Heart left ventricle (tissue), 16 donors: ENCODE measurements at regions not wholly inside any gene's neighbourhood (a gene's known extent, or its start where the extent isn't known, plus 50 kb on each side); places are given as distances from the start of the nearest gene placed in this dataset.

Experiments used
- ATAC-seq, 4 donors: fragments of 200-7000 bp; cut with Tn5 transposase; one replicate each; pipeline ENCODE4 v1.9.1; 2020 to 2022; ENCODE audit warnings: moderate library complexity in 4 of 4, mild to moderate bottlenecking in 3 of 4, moderate number of reproducible peaks in 1 of 4
- DNase-seq, 5 donors: peaks; one replicate each; pipeline ENCODE4 v3.0.0-alpha.2; 2020
- H3K27ac ChIP-seq, 12 donors: fragments of 200-600 bp; sonication (generic) in 4 of 12; one replicate each; pipeline versions ENCODE4 v1.5.0 to v1.8.0; 2016 to 2022; ENCODE audit warnings: mild to moderate bottlenecking in 2 of 12
- H3K27me3 ChIP-seq, 9 donors: fragments of 200-600 bp; sonication (generic) in 2 of 9; one replicate each; pipeline versions ENCODE4 v1.5.1 to v1.8.0; 2016 to 2022; ENCODE audit warnings: mild to moderate bottlenecking in 3 of 9
- H3K36me3 ChIP-seq, 9 donors: fragments of 200-600 bp; sonication (generic) in 2 of 9; one replicate each; pipeline versions ENCODE4 v1.5.0 to v1.8.0; 2018 to 2022; ENCODE audit warnings: mild to moderate bottlenecking in 2 of 9
- H3K4me1 ChIP-seq, 12 donors: fragments of 200-600 bp; sonication (generic) in 4 of 12; one replicate each; pipeline versions ENCODE4 v1.5.0 to v1.8.0; 2016 to 2022; ENCODE audit warnings: mild to moderate bottlenecking in 3 of 12
- H3K4me3 ChIP-seq, 12 donors: fragments of 200-600 bp; sonication (generic) in 4 of 12; one replicate each; pipeline versions ENCODE4 v1.5.0 to v1.8.0; 2017 to 2022; ENCODE audit warnings: mild to moderate bottlenecking in 9 of 12, moderate library complexity in 4 of 12
- H3K9me3 ChIP-seq, 12 donors: fragments of 200-600 bp; sonication (generic) in 4 of 12; one replicate each; pipeline versions ENCODE4 v1.5.0 to v1.8.0; 2016 to 2022; ENCODE audit warnings: mild to moderate bottlenecking in 1 of 12
- POLR2A ChIP-seq, 2 donors: fragments of 450-650 bp; IDR thresholded peaks; one replicate each; pipeline ENCODE4 v1.6.1; 2017; ENCODE audit warnings: antibody characterized with exemption in 2 of 2, mild to moderate bottlenecking in 2 of 2, moderate library complexity in 2 of 2
- WGBS, 4 donors: extraction: QIAGEN DNeasy Blood & Tissue Kit in 2 of 4; methylation state at CpG; one replicate each; pipeline versions ENCODE4 v1.1.5 to v1.1.7; 2013 to 2018; 5-methylcytosine and 5-hydroxymethylcytosine counted together
- intact Hi-C, 10 donors: fragments of 100-400 bp; cut with DNase I; formaldehyde crosslinking; loops; one replicate each; pipeline versions ENCODE4 v1.11.1 to v1.14.2; 2022
- TF ChIP-seq, protein P1 (sequence below), 12 donors: fragments of 200-600 bp; sonication (generic) in 4 of 12; IDR thresholded peaks; one replicate each; pipeline versions ENCODE4 v1.5.0 to v1.8.0; 2018 to 2022; ENCODE audit warnings: antibody characterized with exemption in 12 of 12, mild to moderate bottlenecking in 5 of 12
- donor health status: ischemic (EF 13 %, LVEDD 7.1; RV severe dilation, severe dysfunction).
- donor health status: healthy with polysubstance abuse.
- donor health status: DM: no; HTN: yes; CAD: no.
- donor health status: DM: no; HTN: no; CAD: no.
- donor health status: ischemic (EF 25% LVEDD 6.9; RV normal size, moderate dysfunction).
- donor health status: ischemic (EF 25% LVEDD 5.7; RV mildly dilated, moderate dysfunction).
- donor health status: healthy.
- donor health status: DM: yes; HTN: yes; CAD: no.
- donor health status: ischemic (EF 35%, LVEDD 5.7; RV mildly dilated, moderate dysfunction).
- donor health status: nonischemic (EF 11% LVEDD 7.7; RV severe dilation, severe dysfunction).
- donor health status: DM: yes; HTN: yes; CAD: no.
- donor health status: PGD.
- donor health status: ischemic (EF 29% LVEDD 5.4; RV normal size, mild dysfunction).
- donor health status: nonischemic (EF 23%, LVEDD 6.1; RV moderate dilation, normal function).

DNA sequence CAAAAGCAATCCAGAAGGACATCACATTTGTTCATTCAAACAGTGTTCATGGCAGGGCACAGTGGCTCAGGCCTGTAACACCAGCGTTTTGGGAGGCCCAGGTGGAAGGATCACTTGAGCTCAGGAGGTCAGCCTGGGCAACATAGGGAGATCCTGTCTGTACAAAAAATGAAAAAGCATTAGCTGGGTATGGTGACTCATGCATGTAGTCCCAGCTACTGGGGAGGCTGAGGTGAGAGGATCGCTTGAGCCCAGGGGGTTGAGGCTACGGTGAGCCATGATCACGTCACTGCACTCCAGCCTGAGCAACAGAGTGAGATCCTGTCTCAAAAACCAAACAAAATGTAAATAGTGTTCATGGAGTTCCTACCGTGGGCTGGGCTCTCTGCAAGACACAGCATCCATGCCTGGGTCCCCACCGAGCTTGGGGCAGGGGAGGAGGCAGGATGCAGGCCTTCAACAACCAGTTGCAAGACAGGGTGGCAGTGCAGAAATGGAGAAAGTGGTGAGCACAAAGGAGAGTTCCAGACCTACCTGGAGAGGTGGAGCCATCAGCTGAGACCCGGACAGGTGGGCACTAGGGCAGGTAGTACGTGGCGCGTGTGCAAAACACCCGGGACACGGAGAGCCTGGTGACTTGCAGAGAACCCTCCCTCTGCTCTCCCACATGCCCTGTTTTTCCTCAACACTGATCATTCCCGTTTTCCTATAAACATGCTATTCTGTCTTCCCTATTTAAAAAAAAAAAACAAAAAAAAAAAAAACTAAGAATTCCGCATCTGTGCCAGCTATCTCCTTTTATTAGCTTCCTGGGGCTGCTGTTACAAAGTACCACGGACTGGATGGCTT lies 138.9 kb downstream of the TOMM20 start:
- H3K36me3 ChIP-seq, result no peaks in the 10 kb centered on the region
- no peaks in the 10 kb centered on the region for H3K27me3 ChIP-seq
- intact Hi-C loops, result loop anchor here in 9 of 10 donors (5.0 to 10.0 kb wide), 10 partner anchors 55 to 495 kb away; partner anchors contain the start of gene IRF2BP2 (in 3 of the 9)
- no peaks in the 10 kb centered on the region for H3K9me3 ChIP-seq
- DNase-seq (no peak), ATAC-seq (no peak)
- no peak for TF ChIP-seq POLR2A (IDR thresholded peaks at IDR 0.05)
- TF ChIP-seq, protein P1, sequence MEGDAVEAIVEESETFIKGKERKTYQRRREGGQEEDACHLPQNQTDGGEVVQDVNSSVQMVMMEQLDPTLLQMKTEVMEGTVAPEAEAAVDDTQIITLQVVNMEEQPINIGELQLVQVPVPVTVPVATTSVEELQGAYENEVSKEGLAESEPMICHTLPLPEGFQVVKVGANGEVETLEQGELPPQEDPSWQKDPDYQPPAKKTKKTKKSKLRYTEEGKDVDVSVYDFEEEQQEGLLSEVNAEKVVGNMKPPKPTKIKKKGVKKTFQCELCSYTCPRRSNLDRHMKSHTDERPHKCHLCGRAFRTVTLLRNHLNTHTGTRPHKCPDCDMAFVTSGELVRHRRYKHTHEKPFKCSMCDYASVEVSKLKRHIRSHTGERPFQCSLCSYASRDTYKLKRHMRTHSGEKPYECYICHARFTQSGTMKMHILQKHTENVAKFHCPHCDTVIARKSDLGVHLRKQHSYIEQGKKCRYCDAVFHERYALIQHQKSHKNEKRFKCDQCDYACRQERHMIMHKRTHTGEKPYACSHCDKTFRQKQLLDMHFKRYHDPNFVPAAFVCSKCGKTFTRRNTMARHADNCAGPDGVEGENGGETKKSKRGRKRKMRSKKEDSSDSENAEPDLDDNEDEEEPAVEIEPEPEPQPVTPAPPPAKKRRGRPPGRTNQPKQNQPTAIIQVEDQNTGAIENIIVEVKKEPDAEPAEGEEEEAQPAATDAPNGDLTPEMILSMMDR (IDR thresholded peaks at IDR 0.05), result no peak
- peaks cover 15 to 46% (median 31%) of the 10 kb centered on the region in 12 donors for H3K4me1 ChIP-seq
- no peak overlapping the region for H3K4me3 ChIP-seq
- peak overlapping the region in 3 of 12 donors; percentile 11 to 92 (median 17) for H3K27ac ChIP-seq
- 94 to 97% (median 94%) methylated on average over 15 of the region's 15 CpGs for WGBS, 4 donors

DNA sequence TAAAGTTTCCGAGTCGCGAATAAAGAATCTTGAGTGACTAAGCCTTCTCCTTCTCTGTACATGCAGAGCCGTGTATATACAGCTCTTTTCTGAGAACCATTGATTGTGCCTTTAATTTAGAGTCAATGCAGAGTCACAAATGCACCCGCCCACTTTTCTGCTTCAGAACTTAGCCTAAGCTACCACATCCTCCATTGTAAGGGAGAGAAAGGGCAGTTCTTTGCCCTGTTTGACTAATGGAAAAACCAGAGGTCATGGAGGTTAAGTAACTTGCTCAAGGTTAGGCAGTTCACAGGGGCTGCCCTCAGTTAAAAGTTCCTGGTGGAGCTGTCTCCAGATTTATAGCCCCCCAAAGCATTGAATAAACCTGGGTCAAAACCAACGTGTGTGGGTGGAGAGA lies 139.6 kb downstream of the TOMM20 start:
- WGBS, 4 donors, result 92 to 97% (median 96%) methylated on average over 6 of the region's 6 CpGs
- ATAC-seq, result no peak
- Histone ChIP-seq H3K9me3 (no peaks in the 10 kb centered on the region), H3K4me3 (no peak overlapping the region), H3K36me3 (no peaks in the 10 kb centered on the region), H3K27me3 (no peaks in the 10 kb centered on the region), H3K27ac (peak overlapping the region in 5 of 12 donors; percentile 11 to 98 (median 92)), H3K4me1 (peaks cover 15 to 53% (median 35%) of the 10 kb centered on the region in 12 donors)
- no peak for DNase-seq
- TF ChIP-seq, protein P1 (IDR thresholded peaks at IDR 0.05), result no peak
- no peak for TF ChIP-seq POLR2A (IDR thresholded peaks at IDR 0.05)
- intact Hi-C loops, result loop anchor here in 7 of 10 donors (5.0 to 10.0 kb wide), 7 partner anchors 58 to 387 kb away; partner anchors contain the start of gene IRF2BP2 (in 2 of the 7)

DNA sequence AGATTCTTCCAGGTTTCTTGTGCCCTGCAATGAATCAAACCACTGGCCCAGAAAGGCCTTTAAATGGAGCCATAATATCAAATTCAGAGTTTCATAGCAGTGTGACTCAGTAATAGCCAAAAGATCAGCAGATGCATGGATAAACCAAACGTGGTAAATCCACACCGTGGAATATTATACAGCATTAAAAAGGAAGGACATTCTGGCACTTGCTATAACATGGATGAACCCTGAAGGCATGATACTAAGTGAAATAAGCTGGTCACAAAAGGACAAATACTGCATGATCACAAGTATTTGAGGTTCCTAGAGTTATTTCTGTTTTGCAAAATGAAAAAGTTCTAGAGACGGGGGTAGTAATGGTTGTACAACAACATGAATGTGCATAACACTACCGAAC lies 140.1 kb downstream of the TOMM20 start:
- WGBS, 4 donors, result 95 to 98% (median 96%) methylated on average over 4 of the region's 4 CpGs

DNA sequence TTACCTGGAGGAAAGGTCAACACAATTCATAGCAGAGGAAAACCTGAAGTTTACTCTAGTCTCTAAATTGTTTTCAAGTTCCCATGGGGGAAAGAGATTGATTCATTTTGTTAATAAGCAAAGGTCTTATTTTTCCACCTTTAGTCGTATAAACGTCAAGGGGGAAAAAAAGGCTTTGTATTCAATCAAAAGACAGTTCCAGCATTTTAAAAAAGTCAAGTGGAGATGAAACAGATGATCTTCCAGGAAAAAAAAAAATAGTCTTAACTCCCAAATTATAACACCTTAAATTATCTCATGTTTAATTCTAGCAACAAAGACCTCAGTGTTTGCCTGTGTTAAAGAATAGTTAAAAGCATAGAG lies 140.5 kb downstream of the TOMM20 start:
- H3K4me3 ChIP-seq, result no peak overlapping the region
- peaks cover 15 to 62% (median 35%) of the 10 kb centered on the region in 12 donors for H3K4me1 ChIP-seq
- TF ChIP-seq, protein P1 (IDR thresholded peaks at IDR 0.05), result no peak
- TF ChIP-seq POLR2A (IDR thresholded peaks at IDR 0.05), result no peak
- no peaks in the 10 kb centered on the region for H3K27me3 ChIP-seq
- H3K9me3 ChIP-seq, result no peaks in the 10 kb centered on the region
- peak overlapping the region; percentile 79 to 98 (median 90) for H3K27ac ChIP-seq
- no peaks in the 10 kb centered on the region for H3K36me3 ChIP-seq
- ATAC-seq (no peak), DNase-seq (no peak)
- intact Hi-C loops, result loop anchor here in 7 of 10 donors (5.0 to 10.0 kb wide), 7 partner anchors 59 to 386 kb away; partner anchors contain the start of gene IRF2BP2 (in 2 of the 7)
- 67 to 78% (median 73%) methylated on average over 2 of the region's 2 CpGs for WGBS, 4 donors

More for the DNA sequence above, 140.1 kb downstream of the TOMM20 start:
- H3K9me3 ChIP-seq, result no peaks in the 10 kb centered on the region
- H3K4me3 ChIP-seq, result no peak overlapping the region
- no peaks in the 10 kb centered on the region for H3K36me3 ChIP-seq
- DNase-seq (no peak), ATAC-seq (no peak)
- no peak for TF ChIP-seq POLR2A (IDR thresholded peaks at IDR 0.05)
- TF ChIP-seq, protein P1 (IDR thresholded peaks at IDR 0.05), result no peak
- intact Hi-C loops, result loop anchor here in 7 of 10 donors (5.0 to 10.0 kb wide), 7 partner anchors 59 to 386 kb away; partner anchors contain the start of gene IRF2BP2 (in 2 of the 7)
- H3K4me1 ChIP-seq, result peaks cover 15 to 58% (median 35%) of the 10 kb centered on the region in 12 donors
- H3K27me3 ChIP-seq, result no peaks in the 10 kb centered on the region
- peak overlapping the region; percentile 79 to 98 (median 90) for H3K27ac ChIP-seq
